Ascending aorta (tissue), 2 donors: ENCODE measurements at regions not wholly inside any gene's neighbourhood (a gene's known extent, or its start where the extent isn't known, plus 50 kb on each side); places are given as distances from the start of the nearest gene placed in this dataset.

Source experiments
- DNase-seq, 2 donors: peaks; one replicate each; pipeline ENCODE4 v3.0.0-alpha.2; 2019; ENCODE audit warnings: low spot score in 2 of 2
- H3K27ac ChIP-seq, 2 donors: fragments of 200-600 bp; sonication (generic); one replicate each; pipeline ENCODE4 v1.5.1; 2016 to 2017; ENCODE audit warnings: mild to moderate bottlenecking in 1 of 2
- H3K27me3 ChIP-seq: fragments of 200-600 bp; sonication (generic); one replicate; pipeline ENCODE4 v1.5.1; 2017
- H3K36me3 ChIP-seq, 2 donors: fragments of 200-600 bp; sonication (generic); one replicate each; pipeline ENCODE4 v1.5.1; 2016
- H3K4me1 ChIP-seq, 2 donors: fragments of 200-600 bp; sonication (generic); one replicate each; pipeline ENCODE4 v1.5.1; 2016 to 2017; ENCODE audit warnings: mild to moderate bottlenecking in 1 of 2
- H3K4me3 ChIP-seq, 2 donors: fragments of 200-600 bp; sonication (generic); one replicate each; pipeline ENCODE4 v1.5.1; 2016 to 2017; ENCODE audit warnings: mild to moderate bottlenecking in 1 of 2
- H3K9me3 ChIP-seq, 2 donors: fragments of 200-600 bp; sonication (generic); one replicate each; pipeline ENCODE4 v1.5.1; 2016
- intact Hi-C: fragments of 100-400 bp; cut with DNase I; formaldehyde crosslinking; loops from one replicate; pipeline ENCODE4 v1.15.1; 2023
- TF ChIP-seq, protein P1 (sequence below), 3 experiments: fragments of 200-600 bp in 2 of 3; fragments of 450-650 bp in 1 of 3; sonication (generic) in 2 of 3; IDR thresholded peaks; one replicate each; pipeline ENCODE4 v1.5.1; 2016 to 2019; ENCODE audit warnings: antibody characterized with exemption in 3 of 3, mild to moderate bottlenecking in 1 of 3, moderate library complexity in 1 of 3

DNA sequence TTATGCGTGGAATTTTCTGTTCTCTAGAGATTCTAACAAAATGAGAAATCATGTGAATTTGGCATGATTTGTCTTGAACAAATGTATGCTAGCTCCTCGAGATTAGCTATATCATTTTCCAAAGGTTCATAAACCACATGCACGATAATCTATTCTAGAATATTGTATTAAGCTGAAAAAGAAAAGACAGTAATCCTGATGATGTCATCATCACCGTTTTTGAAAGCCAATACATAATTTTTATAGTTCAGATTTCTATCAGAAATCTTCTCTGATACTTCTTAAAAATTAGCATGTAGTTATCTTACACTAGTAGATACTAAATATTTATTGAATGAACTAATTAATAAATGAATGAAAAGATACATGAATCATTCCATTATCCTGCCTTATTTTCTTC, 111.2 kb downstream of the HAO1 start:
- intact Hi-C loops = no loop called here
- no peak for DNase-seq

DNA sequence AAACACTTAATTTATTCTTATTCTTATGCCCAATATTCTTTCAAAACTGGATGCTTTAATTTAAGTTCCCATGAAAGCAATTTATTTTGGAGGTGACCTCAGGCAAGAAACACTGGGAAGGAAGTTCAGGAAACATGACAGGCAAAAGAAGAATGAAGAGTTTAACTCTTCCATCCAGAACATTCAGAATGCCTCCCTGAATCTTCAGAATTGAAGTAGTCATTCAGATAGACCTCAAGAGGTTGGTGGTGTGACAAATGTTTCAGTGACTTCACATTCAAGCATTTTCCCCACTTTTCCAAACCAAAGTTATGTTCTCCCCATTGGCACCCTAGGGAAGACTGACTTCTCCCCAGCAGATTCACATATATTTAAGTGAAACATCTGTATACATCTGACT, 110.5 kb downstream of the HAO1 start:
- TF ChIP-seq, protein P1, sequence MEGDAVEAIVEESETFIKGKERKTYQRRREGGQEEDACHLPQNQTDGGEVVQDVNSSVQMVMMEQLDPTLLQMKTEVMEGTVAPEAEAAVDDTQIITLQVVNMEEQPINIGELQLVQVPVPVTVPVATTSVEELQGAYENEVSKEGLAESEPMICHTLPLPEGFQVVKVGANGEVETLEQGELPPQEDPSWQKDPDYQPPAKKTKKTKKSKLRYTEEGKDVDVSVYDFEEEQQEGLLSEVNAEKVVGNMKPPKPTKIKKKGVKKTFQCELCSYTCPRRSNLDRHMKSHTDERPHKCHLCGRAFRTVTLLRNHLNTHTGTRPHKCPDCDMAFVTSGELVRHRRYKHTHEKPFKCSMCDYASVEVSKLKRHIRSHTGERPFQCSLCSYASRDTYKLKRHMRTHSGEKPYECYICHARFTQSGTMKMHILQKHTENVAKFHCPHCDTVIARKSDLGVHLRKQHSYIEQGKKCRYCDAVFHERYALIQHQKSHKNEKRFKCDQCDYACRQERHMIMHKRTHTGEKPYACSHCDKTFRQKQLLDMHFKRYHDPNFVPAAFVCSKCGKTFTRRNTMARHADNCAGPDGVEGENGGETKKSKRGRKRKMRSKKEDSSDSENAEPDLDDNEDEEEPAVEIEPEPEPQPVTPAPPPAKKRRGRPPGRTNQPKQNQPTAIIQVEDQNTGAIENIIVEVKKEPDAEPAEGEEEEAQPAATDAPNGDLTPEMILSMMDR (IDR thresholded peaks at IDR 0.05) = no peak
- Histone ChIP-seq H3K4me3 (no peak overlapping the region), H3K9me3 (no peaks in the 10 kb centered on the region), H3K4me1 (peaks cover 0 to 3% of the 10 kb centered on the region in 2 donors), H3K27ac (no peak overlapping the region), H3K36me3 (no peaks in the 10 kb centered on the region), H3K27me3 (no peaks in the 10 kb centered on the region)
- intact Hi-C loops = no loop called here
- DNase-seq = no peak

More for the DNA sequence above, 111.2 kb downstream of the HAO1 start:
- H3K27ac ChIP-seq = no peak overlapping the region
- no peaks in the 10 kb centered on the region for H3K36me3 ChIP-seq
- no peaks in the 10 kb centered on the region for H3K27me3 ChIP-seq
- H3K4me1 ChIP-seq = peaks cover 0 to 3% of the 10 kb centered on the region in 2 donors
- H3K9me3 ChIP-seq = no peaks in the 10 kb centered on the region
- TF ChIP-seq, protein P1 (IDR thresholded peaks at IDR 0.05) = no peak
- H3K4me3 ChIP-seq = no peak overlapping the region
